DMS 273 treated with DMSO at 0.1 percent for 48 hours (cell line): ENCODE measurements at regions not wholly inside any gene's neighbourhood (a gene's known extent, or its start where the extent isn't known, plus 50 kb on each side); places are given as distances from the start of the nearest gene placed in this dataset.

Experiments used
- DNase-seq: peaks from one replicate; lab custom pipeline; 2025; lab: John Stamatoyannopoulos, UW

DNA sequence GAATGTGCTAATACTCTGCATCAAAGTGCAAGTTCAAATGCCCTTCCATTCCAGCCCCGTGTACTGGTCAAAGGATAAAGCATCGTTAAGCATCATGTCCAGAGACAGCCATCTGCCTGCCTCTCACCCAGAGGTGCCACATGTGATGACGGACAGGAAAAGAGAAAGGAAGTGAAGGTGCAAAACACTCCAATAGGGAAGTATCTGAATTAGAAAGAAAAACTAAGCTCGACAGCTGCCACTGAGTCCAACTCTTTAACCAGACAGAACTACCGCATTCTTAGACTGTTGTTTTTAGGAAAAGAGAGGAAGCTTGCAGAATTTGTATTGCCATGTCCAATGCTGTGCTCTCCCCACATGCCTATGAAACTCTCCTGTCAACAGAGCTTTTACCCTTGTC is 465.0 kb upstream of the SOX5 start:
- no peak for DNase-seq

DNA sequence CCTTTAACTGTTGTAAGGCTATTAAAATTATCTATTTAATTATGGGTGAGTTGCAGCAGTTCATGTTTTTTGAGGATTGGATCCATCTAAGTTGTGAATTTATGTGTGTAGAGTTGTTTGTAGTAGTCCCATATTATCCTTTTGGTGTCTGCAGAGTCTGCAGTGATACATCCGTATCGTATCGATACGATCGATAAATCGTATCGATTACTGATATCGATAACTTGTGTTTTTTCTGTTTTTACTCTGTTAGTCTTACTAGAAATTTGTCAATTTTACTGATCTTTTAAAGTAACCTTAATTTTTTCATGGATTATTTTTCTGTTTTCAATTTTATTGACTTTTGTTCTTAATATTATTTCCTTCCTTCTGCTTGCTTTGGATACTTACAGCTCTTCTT is 462.5 kb upstream of the SOX5 start:
- DNase-seq, result no peak

DNA sequence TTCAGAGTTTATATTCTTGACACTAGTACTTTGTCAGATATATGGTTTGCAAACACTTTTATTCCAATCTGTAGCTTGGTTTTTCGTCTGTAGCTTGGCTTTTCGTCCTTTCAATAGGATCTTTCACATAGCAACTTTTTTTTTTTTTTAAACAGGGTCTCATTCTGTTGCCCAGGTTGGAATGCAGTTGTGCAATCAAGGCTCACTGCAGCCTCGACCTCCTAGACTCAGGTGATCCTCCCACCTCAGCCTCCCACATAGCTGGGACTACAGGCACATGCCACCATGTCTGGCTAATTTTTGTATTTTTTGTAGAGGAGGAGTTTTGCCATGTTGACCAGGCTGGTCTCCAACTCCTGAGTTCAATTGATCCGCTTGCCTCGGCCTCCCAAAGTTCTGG is 460.4 kb upstream of the SOX5 start:
- DNase-seq, result no peak

DNA sequence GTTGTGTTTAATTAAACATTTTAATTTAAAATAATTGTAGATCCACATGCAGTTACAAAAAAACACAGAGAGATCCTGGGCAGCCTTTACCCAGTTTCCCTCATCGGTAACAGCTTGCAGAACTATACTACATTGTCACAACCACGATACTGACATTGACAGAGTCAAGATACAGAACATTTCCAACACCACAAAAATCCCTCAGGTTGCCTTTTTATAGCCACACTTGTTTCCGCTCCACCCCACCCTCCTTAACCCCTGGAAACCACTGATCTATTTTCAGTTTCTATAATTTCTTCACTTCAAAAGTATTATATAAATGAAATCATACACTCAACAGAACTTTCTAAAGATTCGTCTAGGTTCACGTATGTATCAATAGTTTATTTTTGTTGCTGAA is 458.8 kb upstream of the SOX5 start:
- no peak for DNase-seq

- DNase-seq, result no peak
Measured at GRCh38 chr12:24407884-24408283, 458.4 kb upstream of the SOX5 start.

GRCh38 chr12:24404086-24404815 is 454.8 kb upstream of the SOX5 start:
- no peak for DNase-seq

DNA sequence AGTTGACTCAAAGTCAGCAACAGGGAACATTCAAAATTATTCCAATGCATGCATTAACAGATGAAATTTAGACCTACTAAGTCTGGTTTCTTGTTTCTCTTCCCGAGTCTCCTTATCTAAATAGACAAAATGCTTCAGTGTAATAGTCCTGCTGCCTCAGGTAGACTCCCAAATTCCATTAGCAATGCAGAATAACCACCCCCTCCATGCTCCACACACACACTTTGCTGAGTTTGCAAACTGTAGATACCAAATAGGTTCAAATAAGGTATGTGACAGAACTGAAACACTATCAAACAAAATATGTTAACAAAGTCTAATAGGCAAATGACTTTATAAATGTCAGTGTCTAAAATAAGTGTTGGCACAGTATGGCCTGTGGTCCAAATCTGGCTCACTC is 451.1 kb upstream of the SOX5 start:
- DNase-seq, result no peak

GRCh38 chr12:24398605-24399004 is 449.1 kb upstream of the SOX5 start:
- DNase-seq, result no peak

DNA sequence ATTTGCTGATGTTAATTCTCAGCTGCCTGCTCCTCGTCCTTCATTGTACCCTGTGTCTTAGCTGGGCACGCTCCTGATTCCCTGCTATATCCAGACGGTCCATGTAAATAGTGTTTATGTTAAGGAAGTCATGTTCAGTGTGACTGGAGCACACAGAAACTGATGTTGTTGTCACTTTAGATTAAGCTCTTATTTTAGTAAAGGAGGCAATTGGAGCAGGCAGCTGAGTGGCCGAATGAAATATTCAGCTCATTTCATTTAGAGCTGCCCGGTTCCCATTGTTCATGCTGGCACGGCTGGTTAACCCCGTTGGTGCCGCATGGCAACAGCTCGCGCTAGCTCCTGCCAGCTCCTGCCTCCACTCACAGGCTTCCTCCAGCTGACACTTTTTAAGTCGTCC is 446.8 kb upstream of the SOX5 start:
- DNase-seq, result no peak

DNA sequence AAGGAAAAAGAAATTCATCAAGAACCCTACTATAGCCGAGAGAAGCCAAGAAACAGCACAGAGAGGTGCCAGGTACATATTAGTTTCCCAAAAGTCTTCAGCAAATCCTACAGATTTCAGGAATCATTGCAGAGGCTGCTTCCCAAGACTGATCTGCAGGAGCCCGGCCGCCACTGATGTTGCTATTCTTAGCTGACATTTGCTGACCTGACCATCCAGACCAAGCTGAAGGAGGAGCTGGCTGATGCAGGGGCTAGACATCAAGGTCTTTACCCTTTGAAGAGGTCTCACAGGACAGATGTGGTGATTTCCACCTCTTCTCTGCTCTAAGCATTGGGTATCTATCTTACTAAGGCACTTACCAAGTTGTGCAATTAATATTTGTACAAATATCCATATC is 444.8 kb upstream of the SOX5 start:
- no peak for DNase-seq

DNA sequence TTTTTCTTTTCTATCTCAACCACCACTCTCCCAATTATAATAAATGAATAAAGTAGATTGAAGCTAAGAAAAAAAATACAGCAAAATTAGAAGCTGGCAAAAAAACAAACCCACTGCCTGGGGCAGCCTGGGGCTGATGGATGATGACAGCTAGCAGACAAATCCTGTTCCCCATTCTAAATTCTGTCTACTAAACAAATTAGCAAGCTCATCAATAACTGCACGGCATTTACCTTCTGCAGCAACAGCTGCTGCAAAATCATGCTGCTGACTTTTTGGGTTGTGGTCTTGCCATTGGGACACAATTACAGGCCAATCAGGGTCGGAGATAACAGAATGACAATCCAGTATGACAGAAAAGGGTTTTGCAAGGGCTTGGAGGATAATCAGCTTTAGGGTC is 443.6 kb upstream of the SOX5 start:
- DNase-seq, result no peak

DNA sequence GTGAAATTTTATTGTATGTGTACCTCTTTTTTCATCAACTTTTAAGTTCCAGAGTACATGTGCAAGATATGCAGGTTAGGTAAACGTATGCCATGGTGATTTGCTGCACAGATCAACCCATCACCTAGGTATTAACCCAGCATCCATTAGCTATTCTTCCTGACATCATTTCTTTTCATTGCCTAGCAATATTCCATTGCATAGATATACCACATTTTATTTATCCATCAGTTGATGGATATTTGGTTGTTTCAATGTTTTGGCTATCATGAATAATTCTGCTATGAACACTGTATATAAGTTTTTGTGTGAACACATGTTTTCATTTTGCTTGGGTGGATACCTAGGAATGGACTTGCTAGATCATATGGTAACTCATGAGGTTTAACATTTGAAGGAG is 439.9 kb upstream of the SOX5 start:
- no peak for DNase-seq

DNA sequence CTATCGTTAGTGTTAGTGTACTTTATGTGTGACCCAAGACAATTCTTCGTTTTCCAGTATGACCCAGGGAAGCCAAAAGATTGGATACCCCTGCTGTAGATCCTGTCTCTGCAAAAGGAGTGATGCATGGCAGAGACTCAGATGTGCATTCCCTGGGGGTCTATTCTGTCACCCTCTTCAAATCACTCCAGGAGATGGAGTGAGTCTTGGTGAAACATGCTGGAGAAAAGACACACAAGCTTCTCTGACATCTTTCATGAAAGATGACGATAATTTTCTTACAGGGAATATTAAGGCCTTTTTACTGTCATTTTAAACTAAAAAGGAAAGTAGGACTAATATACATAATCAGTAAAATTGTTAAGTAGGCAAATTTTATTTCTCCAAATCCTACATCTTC is 437.9 kb upstream of the SOX5 start:
- no peak for DNase-seq

DNA sequence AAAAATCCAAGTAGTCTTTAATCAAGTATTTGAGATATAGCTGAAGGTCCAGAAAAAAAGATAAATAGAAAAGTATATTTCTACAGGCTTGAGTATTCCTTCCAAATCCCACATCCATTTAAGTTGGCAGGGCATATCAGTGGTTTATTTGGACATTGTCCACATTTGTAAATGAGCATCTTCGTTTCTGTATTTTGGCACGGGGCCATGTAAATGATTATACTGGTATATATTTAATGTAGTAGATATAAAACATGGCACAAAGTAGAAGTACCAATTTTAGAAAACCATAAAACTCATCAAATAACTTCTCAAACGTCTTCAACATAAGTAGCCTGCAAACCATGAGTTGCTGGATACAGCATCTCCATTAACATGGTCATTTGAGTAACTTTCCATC is 437.4 kb upstream of the SOX5 start:
- no peak for DNase-seq

- no peak for DNase-seq
Measured at GRCh38 chr12:24381790-24382189, 432.3 kb upstream of the SOX5 start.

DNA sequence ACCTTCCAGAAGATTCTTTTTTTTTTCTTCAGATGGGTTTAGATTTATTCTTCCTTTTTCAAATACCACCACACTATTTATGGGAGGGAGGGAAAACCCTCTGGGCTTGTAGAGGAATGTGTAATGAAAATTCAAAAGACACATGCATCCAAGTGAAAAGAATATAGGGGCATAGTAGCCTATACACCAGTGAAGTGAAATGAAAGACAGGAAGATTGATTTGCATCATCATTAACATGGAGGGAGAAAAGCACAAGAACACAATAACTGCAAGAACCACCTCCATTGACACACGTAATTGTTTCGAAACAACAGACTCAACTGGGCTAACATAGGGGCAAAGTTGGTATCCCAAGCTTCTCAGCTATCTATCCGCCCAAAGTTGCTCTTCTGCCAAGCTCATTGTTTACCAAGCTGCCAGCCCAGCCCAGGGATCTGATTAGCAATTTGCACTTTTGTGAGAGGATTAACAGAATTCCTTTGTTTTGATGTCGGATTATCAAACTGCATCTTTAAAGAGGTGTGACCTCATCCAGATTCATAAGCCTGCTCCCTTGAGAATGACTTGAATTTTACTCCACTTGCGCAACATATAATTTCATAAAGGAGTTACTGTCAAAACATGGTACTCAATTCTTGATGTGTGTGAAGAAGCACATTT is 430.5 kb upstream of the SOX5 start:
- no peak for DNase-seq

- DNase-seq, result no peak
Measured at GRCh38 chr12:24379433-24379832, 430.0 kb upstream of the SOX5 start.

DNA sequence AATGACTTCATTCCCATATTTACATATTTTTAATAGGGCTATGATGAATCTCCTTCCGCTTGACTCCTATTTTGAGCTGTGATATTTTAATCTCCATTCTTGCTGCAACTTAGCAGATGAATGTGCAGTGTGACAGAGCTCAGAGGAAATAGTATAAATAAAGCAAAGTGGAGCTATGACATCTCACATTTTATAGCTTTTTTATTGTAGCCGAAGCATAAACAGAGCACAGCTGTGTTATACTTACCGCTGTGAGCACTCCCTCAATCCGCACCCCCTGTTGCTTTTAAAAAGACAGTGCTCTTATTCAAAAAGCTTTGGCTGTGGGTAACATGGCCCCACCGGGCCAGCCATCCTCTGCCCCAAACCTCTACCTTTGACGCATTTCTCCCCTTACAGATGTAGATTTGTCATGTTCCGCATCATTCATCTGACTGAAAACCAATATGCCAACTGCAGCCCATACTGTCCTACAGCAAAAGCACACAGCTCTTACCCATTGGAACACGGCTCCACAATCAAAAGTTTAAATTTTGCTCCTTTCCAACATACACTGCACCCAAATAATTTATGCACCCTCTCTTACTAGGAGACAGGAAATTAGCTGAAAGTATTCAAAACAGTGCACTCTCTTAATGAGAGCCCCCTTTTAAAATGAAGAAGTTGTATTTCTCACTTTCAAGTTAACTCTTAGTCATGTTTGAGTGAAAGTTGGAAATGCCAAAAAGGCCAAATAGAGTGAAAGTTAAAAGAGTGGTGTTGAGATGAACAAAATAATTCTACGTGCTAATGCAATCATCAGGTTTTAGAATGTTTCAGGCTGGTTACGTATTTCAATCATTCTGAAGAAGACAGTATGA is 429.3 kb upstream of the SOX5 start:
- no peak for DNase-seq

- no peak for DNase-seq
Measured at GRCh38 chr12:24374452-24374851, 425.0 kb upstream of the SOX5 start.

DNA sequence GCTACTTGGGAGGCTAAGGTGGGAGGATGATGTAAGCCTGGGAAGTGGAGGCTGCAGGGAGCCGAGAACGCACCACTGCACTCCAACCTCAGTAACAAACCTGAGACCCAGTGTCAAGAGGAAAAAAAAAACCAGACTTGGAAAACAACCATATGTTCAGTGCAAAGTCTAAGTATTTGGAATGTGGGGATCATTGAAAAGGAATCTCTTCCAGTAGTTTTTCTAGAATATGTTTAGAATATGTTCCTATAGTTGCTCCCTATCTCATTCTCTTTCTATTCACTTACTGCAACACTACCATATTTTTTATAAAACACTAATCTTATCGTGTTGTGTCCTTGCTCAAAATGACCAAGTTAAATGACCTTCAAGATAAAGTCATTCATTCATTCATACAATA is 423.5 kb upstream of the SOX5 start:
- no peak for DNase-seq

DNA sequence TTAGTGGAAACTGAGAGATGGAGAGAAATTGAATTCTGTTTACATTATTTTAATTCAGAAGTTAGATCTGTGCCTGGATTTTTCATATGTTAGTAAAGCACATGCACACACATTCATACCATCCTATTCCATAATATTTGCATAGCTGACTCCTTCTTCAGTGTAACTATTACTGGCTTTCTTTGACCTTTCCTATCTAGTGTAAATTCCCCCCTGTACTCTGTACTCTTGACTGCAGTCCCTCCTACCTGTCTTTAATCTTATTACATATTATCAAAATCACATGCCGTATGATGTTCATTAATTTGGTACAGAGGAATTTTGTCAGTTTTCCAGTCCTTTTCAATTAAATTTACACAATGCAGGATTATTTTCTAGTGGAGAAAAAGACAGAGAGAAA is 417.0 kb upstream of the SOX5 start:
- DNase-seq, result no peak

GRCh38 chr12:24364921-24365320 is 415.5 kb upstream of the SOX5 start:
- DNase-seq, result no peak

DNA sequence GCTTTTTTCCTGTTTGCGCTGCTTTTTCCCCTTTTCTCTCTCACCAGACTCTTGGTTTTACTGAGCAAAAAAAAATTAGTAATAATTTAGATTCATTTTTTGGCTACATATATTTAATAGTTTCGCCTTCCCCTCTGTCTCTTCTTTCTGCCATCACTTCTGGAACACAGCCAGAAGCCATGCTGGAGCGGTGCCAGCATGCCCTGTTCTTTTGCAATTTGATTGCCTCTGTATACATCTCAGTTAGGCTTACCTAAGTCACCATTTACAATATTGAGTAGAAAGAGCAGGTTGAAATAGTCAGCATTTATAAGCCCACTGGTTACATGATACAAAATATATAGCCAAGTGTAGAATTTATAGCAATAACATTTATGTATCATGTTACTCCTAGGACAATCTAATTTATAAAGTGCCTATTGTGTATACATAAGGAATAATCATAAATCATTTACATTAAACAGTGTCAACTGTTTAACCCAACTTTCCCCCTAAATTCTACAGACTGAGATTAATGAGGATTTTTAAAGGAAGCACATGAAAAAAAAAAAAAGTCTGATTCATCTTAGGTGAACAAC is 413.8 kb upstream of the SOX5 start:
- no peak for DNase-seq
